ENCODE measurements at regions not wholly inside any gene's neighbourhood (a gene's known extent, or its start where the extent isn't known, plus 50 kb on each side); places are given as distances from the start of the nearest gene placed in this dataset.
A peak's percentile ranks its signal among the peaks of the same experiment; 100 is the strongest.
"Not testable (repeated sequence)": the region's sequence is repeated elsewhere in the genome, so short reads cannot be mapped to it uniquely, and the experiment has no call there.

- TF ChIP-seq CTCF (IDR thresholded peaks at IDR 0.05; ENCODE audit: insufficient read depth, missing control alignments), result no peak
- no peak for DNase-seq (ENCODE audit: insufficient read length, low spot score)
- FAIRE-seq, result no peak
These were observed 125.0 kb downstream of the RASGEF1B start for GRCh38 chr4:81346719-81347118.

- no peak for TF ChIP-seq CTCF (IDR thresholded peaks at IDR 0.05; ENCODE audit: insufficient read depth, missing control alignments)
- peak; percentile 25 for DNase-seq (ENCODE audit: insufficient read length, low spot score)
- FAIRE-seq, result peak; percentile 94
These were observed 128.2 kb downstream of the RASGEF1B start for GRCh38 chr4:81343536-81343935.

- DNase-seq (ENCODE audit: insufficient read length, low spot score) (no peak), FAIRE-seq (no peak)
- TF ChIP-seq CTCF (IDR thresholded peaks at IDR 0.05; ENCODE audit: insufficient read depth, missing control alignments), result no peak
These were observed 128.0 kb upstream of the PRKG2 start for GRCh38 chr4:81343046-81343445.

- TF ChIP-seq CTCF (IDR thresholded peaks at IDR 0.05; ENCODE audit: insufficient read depth, missing control alignments), result no peak
- no peak for FAIRE-seq
- no peak for DNase-seq (ENCODE audit: insufficient read length, low spot score)
These were observed 122.2 kb upstream of the PRKG2 start for GRCh38 chr4:81337211-81337610.

- FAIRE-seq (no peak), DNase-seq (ENCODE audit: insufficient read length, low spot score) (no peak)
- TF ChIP-seq CTCF (IDR thresholded peaks at IDR 0.05; ENCODE audit: insufficient read depth, missing control alignments), result no peak
These were observed 120.3 kb upstream of the PRKG2 start for GRCh38 chr4:81335122-81335912.

GRCh38 chr4:81330018-81330417 lies 115.0 kb upstream of the PRKG2 start:
- no peak for TF ChIP-seq CTCF (IDR thresholded peaks at IDR 0.05; ENCODE audit: insufficient read depth, missing control alignments)
- DNase-seq (ENCODE audit: insufficient read length, low spot score) (no peak), FAIRE-seq (no peak)

GRCh38 chr4:81326581-81326980 lies 111.6 kb upstream of the PRKG2 start:
- TF ChIP-seq CTCF (IDR thresholded peaks at IDR 0.05; ENCODE audit: insufficient read depth, missing control alignments), result no peak
- no peak for DNase-seq (ENCODE audit: insufficient read length, low spot score)
- FAIRE-seq, result no peak

GRCh38 chr4:81324594-81324993 lies 109.6 kb upstream of the PRKG2 start:
- FAIRE-seq, result not testable (repeated sequence)

More at GRCh38 chr4:81324594-81324993, 109.6 kb upstream of the PRKG2 start:
- not testable (repeated sequence) for DNase-seq (ENCODE audit: insufficient read length, low spot score)
